BJ (cell line): ENCODE measurements at regions not wholly inside any gene's neighbourhood (a gene's known extent, or its start where the extent isn't known, plus 50 kb on each side); places are given as distances from the start of the nearest gene placed in this dataset.

Experiments used
- CTCF ChIA-PET: fragments of 350-600 bp; formaldehyde crosslinking; extraction: SDS; loops from one replicate; lab custom pipeline; 2021; ENCODE audit warnings: antibody characterized with exemption, inconsistent platforms; lab: Yijun Ruan, JAX
- POLR2A ChIA-PET: fragments of 300-600 bp; sonication (Branson Sonifier 250); formaldehyde crosslinking; extraction: SDS; loops from one replicate; lab custom pipeline; 2021; ENCODE audit warnings: antibody characterized with exemption; lab: Charles Lee
- DNase-seq: peaks from one replicate; pipeline ENCODE4 v3.0.0-alpha.2; 2011; ENCODE audit warnings: low read depth
- H3K27me3 ChIP-seq: 2 replicates; pipeline ENCODE4 v1.6.0; 2011; ENCODE audit warnings: low read length; ENCODE audit not compliant: control insufficient read depth, insufficient read depth
- H3K36me3 ChIP-seq: 2 replicates; pipeline ENCODE4 v1.5.1; 2011; ENCODE audit warnings: low read length; ENCODE audit not compliant: control insufficient read depth, insufficient read depth
- H3K4me3 ChIP-seq: 2 replicates; pipeline ENCODE4 v1.5.1; 2011; ENCODE audit warnings: low read depth, mild to moderate bottlenecking, control low read depth, low read length
- CTCF ChIP-seq: IDR thresholded peaks from 2 replicates; pipeline ENCODE4 v1.5.1; 2011; ENCODE audit warnings: low read depth, mild to moderate bottlenecking, control low read depth, inconsistent platforms, low read length, moderate library complexity; ENCODE audit not compliant: insufficient read depth

GRCh38 chr1:201624741-201625225 is 85.9 kb downstream of the NAV1 start:
- Histone ChIP-seq H3K4me3 (no peak overlapping the region), H3K36me3 (peaks cover 14% of the 10 kb centered on the region), H3K27me3 (no peaks in the 10 kb centered on the region)
- TF ChIP-seq CTCF: no peak
- DNase-seq: no peak
- CTCF ChIA-PET: interaction anchor here (0.9 to 3.7 kb wide), 6 partner anchors 35 to 369 kb away, joined by 3 to 17 read pairs (median 6); no protein-coding TSS in a partner anchor
- POLR2A ChIA-PET: interaction anchor here (1.0 kb wide), 1 partner anchor 16 kb away, joined by 3 read pairs; no protein-coding TSS in a partner anchor

- CTCF ChIA-PET: interaction anchor here (0.7 to 4.2 kb wide), 10 partner anchors 32 to 370 kb away, joined by 3 to 17 read pairs (median 5); no protein-coding TSS in a partner anchor
- POLR2A ChIA-PET: interaction anchor here (0.7 kb wide), 1 partner anchor 96 kb away, joined by 4 read pairs; no protein-coding TSS in a partner anchor
- DNase-seq: peak; percentile 97
- TF ChIP-seq CTCF: peak; percentile 57
- no peaks in the 10 kb centered on the region for H3K27me3 ChIP-seq
- no peak overlapping the region for H3K4me3 ChIP-seq
- peaks cover 14% of the 10 kb centered on the region for H3K36me3 ChIP-seq
Measured at GRCh38 chr1:201625226-201625761, 86.4 kb downstream of the NAV1 start.

DNA sequence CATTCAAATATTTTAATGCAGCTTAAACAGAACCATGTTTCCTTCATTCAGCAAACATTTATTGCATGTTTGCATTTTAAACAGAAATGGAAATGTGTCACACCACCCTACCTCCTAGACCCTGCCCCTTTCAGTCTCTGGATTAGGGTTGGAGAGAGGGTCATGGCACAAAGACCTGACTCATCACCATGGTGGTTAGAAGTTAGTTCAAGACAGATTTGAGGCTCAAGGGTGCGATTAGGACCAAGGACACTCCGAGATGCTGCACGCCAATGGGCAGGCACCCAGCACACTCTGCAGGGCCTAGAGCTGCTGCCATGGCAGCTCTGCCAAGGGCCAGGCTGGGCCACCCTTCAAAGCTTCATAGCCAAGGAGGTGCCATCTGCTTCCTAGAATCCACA is 86.9 kb downstream of the NAV1 start:
- Histone ChIP-seq H3K36me3 (peaks cover 14% of the 10 kb centered on the region), H3K4me3 (no peak overlapping the region), H3K27me3 (no peaks in the 10 kb centered on the region)
- POLR2A ChIA-PET: interaction anchor here (0.7 kb wide), 1 partner anchor 96 kb away, joined by 4 read pairs; no protein-coding TSS in a partner anchor
- CTCF ChIA-PET: interaction anchor here (0.6 to 4.2 kb wide), 10 partner anchors 32 to 169 kb away, joined by 3 to 17 read pairs (median 5); no protein-coding TSS in a partner anchor
- TF ChIP-seq CTCF: no peak
- DNase-seq: no peak

DNA sequence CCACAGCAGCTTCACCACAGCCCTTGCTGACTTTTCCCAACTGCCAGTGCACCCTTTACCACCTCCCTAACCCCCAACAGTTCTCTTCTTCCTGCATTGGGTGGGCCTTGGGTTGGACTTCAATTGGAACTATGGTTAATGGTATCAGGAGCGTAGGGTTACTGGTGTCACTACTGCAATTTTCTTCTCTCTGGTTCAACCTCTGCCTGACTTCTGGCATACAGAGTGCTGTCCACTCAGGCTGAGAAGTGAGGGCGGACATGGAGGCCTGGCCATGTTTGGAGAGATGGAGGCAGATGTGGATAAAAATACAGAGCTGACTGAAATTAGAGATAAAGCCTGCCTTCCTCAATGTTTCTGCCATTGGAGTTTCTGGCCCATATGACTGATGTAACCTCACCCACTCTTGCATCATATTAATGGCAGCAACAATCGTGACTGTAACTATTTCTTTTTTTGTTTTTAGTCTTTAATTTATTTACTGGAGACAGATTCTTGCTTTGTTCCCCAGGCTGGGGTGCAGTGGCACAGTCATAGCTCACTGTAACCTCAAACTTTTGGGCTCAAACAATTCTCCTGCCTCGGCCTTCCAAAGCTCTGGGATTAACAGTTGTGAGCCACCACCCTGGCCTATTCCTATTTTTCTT is 87.8 kb downstream of the NAV1 start:
- Histone ChIP-seq H3K27me3 (no peaks in the 10 kb centered on the region), H3K4me3 (no peak overlapping the region), H3K36me3 (peaks cover 14% of the 10 kb centered on the region)
- no peak for TF ChIP-seq CTCF
- ChIA-PET CTCF (interaction anchor here (1.4 to 4.2 kb wide), 6 partner anchors 10 to 166 kb away, joined by 3 to 17 read pairs (median 8); no protein-coding TSS in a partner anchor), POLR2A (no interaction called here)
- no peak for DNase-seq

- Histone ChIP-seq H3K36me3 (peaks cover 11% of the 10 kb centered on the region), H3K4me3 (no peak overlapping the region), H3K27me3 (no peaks in the 10 kb centered on the region)
- ChIA-PET CTCF (interaction anchor here (1.3 to 4.2 kb wide), 5 partner anchors 20 to 165 kb away, joined by 3 to 11 read pairs (median 6); no protein-coding TSS in a partner anchor), POLR2A (no interaction called here)
- TF ChIP-seq CTCF: no peak
- no peak for DNase-seq
Measured at GRCh38 chr1:201628490-201628889, 89.6 kb downstream of the NAV1 start.
